ENCODE measurements at regions not wholly inside any gene's neighbourhood (a gene's known extent, or its start where the extent isn't known, plus 50 kb on each side); places are given as distances from the start of the nearest gene placed in this dataset.
"Not testable (repeated sequence)": the region's sequence is repeated elsewhere in the genome, so short reads cannot be mapped to it uniquely, and the experiment has no call there.

DNA sequence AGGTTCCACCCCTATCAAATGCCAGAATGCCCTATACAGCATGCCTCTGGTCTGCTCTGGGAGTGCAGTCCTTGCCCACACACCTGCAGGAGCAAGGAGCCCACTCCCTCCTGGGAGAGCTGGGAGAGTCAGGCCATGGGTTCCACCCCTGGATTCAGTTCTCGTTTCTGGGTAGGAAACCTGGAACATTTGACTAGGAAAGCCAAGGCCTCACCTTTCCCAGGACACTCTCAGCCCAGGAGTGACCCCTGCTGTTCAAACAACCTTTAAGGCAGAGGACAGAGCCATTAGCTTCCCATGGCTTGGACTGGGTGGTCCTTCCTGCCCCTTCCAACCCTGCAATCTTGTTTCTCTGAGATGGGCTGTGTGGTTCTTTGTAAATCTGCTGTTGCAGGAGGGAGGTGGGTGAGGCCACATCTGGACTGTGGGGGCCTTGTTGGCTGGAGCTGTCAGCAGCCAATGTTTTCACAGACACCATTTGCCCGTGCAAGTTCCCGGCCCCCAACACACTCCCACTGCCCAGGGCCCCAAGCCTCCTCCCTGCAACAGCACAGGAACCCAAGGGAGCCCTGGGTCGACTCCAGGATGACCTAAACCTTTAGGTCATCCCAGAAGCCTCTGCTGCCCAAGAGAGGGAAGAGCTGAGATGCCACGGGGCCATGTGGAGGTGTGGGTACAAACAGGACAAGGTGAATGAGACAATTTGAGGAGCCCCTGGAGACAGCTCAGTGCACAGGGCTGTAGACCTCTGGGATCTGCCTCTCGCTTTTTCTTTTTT lies 104.4 kb downstream of the PJA1 start:
- no peak for DNase-seq

DNA sequence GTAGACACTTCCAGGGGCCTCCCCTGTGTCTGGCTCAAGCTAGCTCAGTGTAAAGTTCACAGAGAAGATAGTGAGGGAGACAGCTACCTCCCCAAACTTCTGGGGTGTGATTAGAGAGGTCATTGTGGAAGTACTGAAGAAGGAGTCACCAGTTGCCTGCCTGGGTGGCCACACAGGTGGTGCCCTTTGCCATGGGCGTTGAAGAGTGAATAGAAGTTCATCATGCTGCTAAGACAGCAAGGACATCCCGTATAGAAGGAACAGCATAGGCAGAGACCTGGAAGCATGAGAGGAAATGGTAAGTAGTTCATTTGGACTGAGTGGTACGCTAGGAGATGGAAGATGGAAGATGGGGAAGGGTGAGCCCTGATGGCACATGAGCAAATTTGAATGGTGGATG lies 110.1 kb downstream of the PJA1 start:
- no peak for DNase-seq

DNA sequence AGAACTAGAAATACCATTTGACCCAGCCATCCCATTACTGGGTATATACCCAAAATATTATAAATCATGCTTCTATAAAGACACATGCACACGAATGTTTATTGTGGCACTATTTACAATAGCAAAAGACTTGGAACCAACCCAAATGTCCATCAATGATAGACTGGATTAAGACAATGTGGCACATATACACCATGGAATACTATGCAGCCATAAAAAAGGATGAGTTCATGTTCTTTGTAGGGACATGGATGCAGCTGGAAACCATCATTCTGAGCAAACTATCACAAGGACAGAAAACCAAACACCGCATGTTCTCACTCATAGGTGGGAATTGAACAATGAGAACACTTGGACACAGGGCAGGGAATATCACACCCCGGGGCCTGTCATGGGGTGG lies 110.8 kb downstream of the PJA1 start:
- not testable (repeated sequence) for DNase-seq

DNA sequence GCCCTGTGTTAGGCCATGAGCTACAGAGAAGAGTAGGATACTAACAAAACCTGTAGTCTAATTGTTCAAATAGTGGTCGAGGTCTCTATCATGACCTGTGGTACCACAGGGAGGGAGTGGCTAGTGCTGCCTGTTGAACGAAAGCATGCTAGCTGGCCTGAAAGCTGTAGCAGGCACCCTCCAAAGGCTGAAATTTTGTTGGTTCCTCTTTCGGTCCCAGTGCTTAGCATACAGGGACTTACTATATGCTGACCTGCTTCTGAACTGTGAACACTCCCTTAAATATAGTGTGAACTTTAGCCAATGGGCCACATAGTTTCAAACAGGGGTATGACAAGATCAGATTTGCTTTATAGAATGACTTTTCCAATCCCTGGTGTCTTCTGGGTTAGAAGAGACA lies 113.4 kb downstream of the PJA1 start:
- DNase-seq: no peak

DNA sequence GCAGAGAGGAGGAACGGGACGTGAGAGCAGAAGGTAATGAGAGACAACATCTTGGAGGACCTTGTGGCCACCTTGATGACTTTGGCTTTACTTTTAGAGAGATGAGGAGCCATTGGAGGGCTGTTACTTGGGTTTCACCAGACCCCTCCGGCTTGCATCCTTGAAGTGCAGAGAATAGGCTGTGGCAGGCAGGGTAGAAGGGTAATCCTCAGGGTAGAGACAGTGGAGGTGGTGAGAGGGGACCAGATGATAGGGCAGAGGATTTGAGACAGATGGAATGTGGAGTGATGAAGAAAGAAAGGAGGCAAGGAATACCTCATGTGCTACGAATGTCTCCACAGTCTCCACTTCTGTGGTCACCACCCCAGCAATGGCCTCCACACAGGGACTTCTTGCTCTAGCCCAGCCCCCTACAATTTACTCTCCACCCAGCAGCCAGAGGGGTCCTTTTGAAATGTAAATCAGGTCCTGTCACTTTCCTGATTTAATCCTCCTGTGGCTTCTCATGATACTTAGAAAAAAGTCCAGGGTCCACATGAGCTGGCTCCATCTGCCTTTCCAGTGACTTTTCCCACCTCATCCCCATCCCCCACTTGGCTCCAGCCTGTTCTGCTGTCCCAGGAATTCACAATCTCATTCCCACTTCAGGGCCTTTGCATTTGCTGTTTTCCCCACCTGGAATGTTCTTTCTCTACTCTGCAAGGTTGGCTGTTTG lies 115.0 kb downstream of the PJA1 start:
- no peak for DNase-seq

GRCh38 chrX:69046996-69047490 lies 118.2 kb downstream of the PJA1 start:
- DNase-seq: no peak

- no peak for DNase-seq
Observed at GRCh38 chrX:69045616-69046345, 119.5 kb downstream of the PJA1 start.

- no peak for DNase-seq
Observed at GRCh38 chrX:69038816-69039215, 126.4 kb downstream of the PJA1 start.

- DNase-seq: no peak
Observed at GRCh38 chrX:69038188-69038587, 127.1 kb downstream of the PJA1 start.

DNA sequence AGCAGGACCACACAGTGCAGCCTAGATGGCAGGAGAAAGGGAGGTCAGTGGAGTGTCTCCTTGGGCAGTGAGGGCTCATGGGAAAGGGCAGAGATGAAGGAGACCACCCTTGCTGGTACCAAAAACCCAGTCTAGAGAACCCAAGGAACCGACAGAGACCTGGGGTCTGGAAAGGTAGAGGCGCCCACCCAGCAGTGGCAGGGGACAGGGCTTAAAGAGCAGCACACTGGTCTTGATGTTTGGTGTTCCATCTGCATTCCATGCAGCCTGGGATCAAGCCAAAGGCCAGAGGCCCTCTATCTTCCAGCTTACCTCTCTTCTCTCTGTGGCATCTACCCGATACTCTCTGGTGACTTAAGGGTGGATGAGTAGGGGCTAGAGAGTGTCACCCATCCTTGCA lies 127.5 kb downstream of the PJA1 start:
- DNase-seq: no peak

GRCh38 chrX:69036674-69037573 lies 128.3 kb downstream of the PJA1 start:
- no peak for DNase-seq

DNA sequence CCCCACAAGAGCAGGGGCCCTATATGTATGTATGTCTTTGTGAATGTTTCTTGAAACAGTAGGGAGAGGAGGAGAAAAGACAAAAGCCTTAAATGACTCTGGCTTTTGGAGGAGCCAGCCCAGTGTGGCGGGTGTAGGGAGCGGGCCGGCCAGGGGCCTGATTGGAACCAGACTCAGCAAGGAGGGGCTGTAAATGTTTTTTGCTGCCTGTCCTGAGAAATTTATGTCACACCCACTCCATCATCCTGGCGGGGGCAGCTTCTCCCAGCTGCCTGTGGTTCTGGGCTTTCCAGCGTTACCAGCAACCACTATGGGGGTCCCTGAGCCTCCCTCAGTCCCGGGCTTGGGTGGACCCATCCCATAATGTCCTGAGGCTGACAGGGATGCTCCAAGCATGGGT lies 130.8 kb downstream of the PJA1 start:
- DNase-seq: no peak

GRCh38 chrX:69033936-69034335 lies 131.3 kb downstream of the PJA1 start:
- DNase-seq: no peak

GRCh38 chrX:69032601-69033000 lies 132.7 kb downstream of the PJA1 start:
- DNase-seq: no peak

GRCh38 chrX:69031971-69032391 lies 133.3 kb downstream of the PJA1 start:
- no peak for DNase-seq

DNA sequence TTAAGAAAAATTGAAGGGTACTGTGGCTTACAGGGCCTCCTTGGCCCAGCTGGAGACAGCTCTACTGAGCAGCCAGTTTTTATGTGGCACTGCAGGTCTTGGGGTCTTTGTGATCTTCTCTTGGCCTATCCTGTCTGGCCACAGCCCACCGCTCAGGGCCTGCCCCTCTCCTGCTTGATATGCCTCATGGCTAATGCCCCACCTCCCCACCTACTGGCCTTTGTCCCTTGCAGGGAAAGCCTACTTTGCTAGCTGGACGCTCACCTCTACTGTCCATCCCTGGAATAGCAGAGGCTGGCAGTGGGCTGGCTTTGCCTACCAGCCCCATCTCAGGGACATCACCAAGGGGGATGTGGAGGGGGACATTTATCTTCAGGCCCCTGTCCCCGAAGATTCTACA lies 134.1 kb downstream of the PJA1 start:
- no peak for DNase-seq

DNA sequence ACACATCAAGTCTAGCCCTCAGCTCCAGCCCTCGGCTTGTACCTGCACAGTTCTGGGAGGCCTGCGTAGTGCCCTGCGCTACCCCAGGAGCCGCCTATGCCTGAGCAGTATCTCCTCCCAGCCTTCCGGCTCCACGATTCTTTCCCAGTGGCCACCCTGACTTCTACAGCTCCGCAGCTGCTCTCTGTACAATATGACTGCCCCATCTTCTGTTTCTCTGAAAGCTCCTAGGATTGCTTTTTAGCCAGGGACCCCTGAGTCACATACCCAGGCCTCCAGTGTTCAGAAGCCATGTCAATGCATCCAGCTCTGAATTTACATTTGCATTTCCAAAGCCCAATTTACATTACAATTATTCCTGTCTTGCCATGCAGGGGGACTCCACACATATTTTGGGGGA lies 135.5 kb downstream of the PJA1 start:
- no peak for DNase-seq

DNA sequence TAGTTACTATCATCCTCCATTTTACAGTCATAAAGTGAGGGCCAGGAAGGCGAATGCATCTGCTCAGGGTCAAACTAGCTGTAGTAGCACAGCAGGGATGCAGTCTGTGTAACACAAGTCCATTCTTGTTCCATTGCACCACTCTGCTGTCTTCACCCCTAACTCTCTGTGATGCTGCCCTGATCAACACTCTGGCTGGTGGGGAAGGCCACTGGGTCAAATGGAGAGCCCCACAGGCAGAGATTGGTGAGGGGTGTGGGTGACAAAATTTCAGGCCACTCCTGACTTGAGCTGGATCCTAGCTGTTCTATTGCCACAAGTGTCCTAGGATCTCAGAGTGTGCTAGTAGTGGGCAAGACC lies 136.5 kb downstream of the PJA1 start:
- no peak for DNase-seq

DNA sequence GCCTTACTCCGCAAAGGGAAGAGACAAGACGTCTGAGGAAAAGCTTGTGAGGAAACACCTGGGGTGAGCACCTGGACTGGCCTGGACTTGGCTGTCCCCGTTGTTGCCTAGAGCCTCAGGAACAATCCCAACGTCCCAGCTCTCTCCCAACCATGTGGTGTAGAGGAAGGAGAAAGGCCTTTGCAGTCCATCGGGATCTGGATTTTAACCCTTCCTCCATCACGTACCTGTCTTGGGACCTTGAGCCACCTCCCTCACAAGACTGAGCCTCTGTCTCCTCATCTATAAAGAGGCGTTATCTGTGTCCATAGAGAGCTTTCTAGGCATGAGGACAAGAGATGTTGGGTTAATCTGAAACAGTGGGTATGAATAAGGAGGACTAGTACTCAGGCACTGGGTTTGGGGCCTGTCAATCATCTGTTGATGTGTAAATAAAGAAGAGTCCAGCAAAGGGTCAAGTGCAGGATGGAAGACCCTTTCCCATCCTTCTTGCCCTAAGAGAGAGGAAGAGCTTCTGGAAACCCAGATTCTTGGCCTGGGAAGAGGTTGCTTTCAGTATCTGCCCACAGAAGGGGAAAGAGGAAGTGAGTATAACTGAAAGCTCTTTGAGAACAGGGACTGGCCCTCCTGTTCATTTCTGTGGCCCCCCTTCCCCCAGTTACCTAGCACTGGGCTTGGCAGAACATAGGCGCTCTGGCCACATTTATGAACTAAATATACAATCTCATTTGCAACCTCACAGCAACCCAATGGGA lies 137.1 kb downstream of the PJA1 start:
- no peak for DNase-seq

DNA sequence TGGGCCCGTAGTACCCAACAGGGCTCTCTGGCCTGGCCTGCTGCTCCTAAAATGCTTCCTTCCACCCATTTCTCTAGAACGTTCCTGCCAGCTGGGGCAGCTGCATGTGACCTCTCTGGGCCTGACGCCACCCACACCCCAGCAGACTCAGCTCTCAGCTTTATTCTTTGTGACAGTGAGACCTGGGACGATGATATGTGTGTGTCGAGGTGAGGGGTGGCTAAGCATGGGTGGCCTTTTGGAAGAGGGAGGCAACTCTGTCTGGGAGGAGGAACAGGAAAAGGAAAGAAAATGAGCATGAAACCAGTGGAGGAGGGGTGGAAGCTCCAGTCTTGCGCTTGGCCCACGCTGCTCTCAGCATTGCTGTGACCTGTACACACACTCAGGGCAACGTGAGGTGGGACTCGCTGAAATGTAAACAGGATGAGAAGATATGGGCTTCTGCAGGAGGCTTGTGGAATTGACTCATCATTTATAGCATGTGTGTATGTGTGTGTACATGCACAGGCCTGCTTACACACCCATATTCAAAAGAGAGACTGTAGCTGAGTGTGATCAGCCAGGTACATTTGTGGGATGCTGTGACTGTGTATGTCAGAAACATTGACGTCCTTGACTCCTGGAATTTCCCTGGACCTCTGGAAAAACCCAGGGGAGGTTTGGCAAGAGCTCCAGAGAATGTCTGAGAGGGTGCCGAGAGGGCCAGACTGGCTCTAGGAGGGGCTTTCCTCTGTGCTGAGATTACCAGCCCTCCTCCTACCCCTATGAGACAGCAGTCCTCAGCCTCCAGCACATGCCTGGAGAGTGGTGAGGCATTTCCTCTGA lies 137.9 kb downstream of the PJA1 start:
- no peak for DNase-seq

DNA sequence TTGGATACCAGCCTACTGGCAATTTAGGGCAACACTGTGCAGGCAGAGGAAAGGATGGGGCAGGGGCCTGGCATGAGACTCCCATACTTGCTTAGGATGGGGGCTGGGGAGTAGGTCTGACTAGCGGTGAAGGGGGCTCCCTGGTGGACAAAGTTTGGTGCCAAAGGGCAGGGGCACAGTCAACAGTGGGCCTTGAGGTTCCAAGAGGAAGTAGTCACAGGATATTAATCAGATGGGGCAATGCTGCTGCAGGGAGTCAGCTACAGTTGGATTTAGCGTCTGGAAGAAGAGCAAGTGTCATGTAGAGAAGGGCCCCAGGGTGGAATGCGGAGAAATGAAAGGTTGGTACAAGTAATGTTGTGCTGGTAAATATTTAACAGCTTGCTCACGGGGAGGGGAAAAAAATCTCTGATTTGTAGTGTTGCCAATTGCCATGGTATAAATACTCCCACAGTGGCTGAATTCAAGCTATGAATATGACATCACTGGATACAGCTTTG lies 139.4 kb downstream of the PJA1 start:
- DNase-seq: no peak
